Ishikawa (cell line): ENCODE measurements at regions not wholly inside any gene's neighbourhood (a gene's known extent, or its start where the extent isn't known, plus 50 kb on each side); places are given as distances from the start of the nearest gene placed in this dataset.

Experiments used
- CEBPB ChIP-seq: IDR thresholded peaks from 2 replicates; pipeline ENCODE4 v1.6.1; 2012
- CREB1 ChIP-seq: IDR thresholded peaks from 2 replicates; pipeline ENCODE4 v1.6.1; 2012; ENCODE audit warnings: low read depth
- EGR1 ChIP-seq: IDR thresholded peaks from 2 replicates; pipeline ENCODE4 v1.6.1; 2012
- EP300 ChIP-seq: IDR thresholded peaks from 2 replicates; pipeline ENCODE4 v1.6.1; 2012; ENCODE audit warnings: borderline replicate concordance
- FOXM1 ChIP-seq: IDR thresholded peaks from 2 replicates; pipeline ENCODE4 v1.6.1; 2012; ENCODE audit warnings: low read depth, borderline replicate concordance
- MAX ChIP-seq: IDR thresholded peaks from 2 replicates; pipeline ENCODE4 v1.6.1; 2012
- NFIC ChIP-seq: IDR thresholded peaks from 2 replicates; pipeline ENCODE4 v1.6.1; 2012
- RAD21 ChIP-seq: IDR thresholded peaks from 2 replicates; pipeline ENCODE4 v1.6.1; 2012; ENCODE audit warnings: low read depth
- REST ChIP-seq: IDR thresholded peaks from 2 replicates; pipeline ENCODE4 v1.6.1; 2012; ENCODE audit warnings: low read depth, mild to moderate bottlenecking
- TAF1 ChIP-seq: IDR thresholded peaks from 2 replicates; pipeline ENCODE4 v1.6.1; 2012; ENCODE audit warnings: low read depth, mild to moderate bottlenecking
- TCF12 ChIP-seq: IDR thresholded peaks from 2 replicates; pipeline ENCODE4 v1.6.1; 2012; ENCODE audit warnings: low read depth
- TEAD4 ChIP-seq: IDR thresholded peaks from 2 replicates; pipeline ENCODE4 v1.6.1; 2012
- USF1 ChIP-seq: IDR thresholded peaks from 2 replicates; pipeline ENCODE4 v1.6.1; 2012
- YY1 ChIP-seq: IDR thresholded peaks from 2 replicates; pipeline ENCODE4 v1.6.1; 2012; ENCODE audit warnings: low read depth
- ZBTB7A ChIP-seq: IDR thresholded peaks from 2 replicates; pipeline ENCODE4 v1.6.1; 2012; ENCODE audit warnings: low read depth

- no peak for TF ChIP-seq YY1
- no peak for TF ChIP-seq TCF12
- TF ChIP-seq RAD21 = no peak
- TF ChIP-seq MAX = no peak
- no peak for TF ChIP-seq CREB1
- TF ChIP-seq TEAD4 = no peak
- no peak for TF ChIP-seq EP300
- no peak for TF ChIP-seq EGR1
- TF ChIP-seq TAF1 = no peak
- TF ChIP-seq NFIC = no peak
- TF ChIP-seq USF1 = no peak
- no peak for TF ChIP-seq FOXM1
- TF ChIP-seq REST = no peak
- TF ChIP-seq ZBTB7A = no peak
- no peak for TF ChIP-seq CEBPB
Observed at GRCh38 chr2:57848723-57849122, 197.9 kb upstream of the VRK2 start.

GRCh38 chr2:57849843-57850242, 196.8 kb upstream of the VRK2 start:
- no peak for TF ChIP-seq TEAD4
- no peak for TF ChIP-seq ZBTB7A
- no peak for TF ChIP-seq MAX
- no peak for TF ChIP-seq CEBPB
- no peak for TF ChIP-seq NFIC
- no peak for TF ChIP-seq EP300

GRCh38 chr2:57850415-57851130, 196.0 kb upstream of the VRK2 start:
- no peak for TF ChIP-seq EP300
- TF ChIP-seq ZBTB7A = no peak
- no peak for TF ChIP-seq NFIC
- no peak for TF ChIP-seq CEBPB
- no peak for TF ChIP-seq TCF12
- no peak for TF ChIP-seq MAX
- TF ChIP-seq FOXM1 = no peak
- no peak for TF ChIP-seq YY1
- no peak for TF ChIP-seq USF1

- no peak for TF ChIP-seq EGR1
- TF ChIP-seq TEAD4 = no peak
- TF ChIP-seq USF1 = no peak
- no peak for TF ChIP-seq RAD21
- no peak for TF ChIP-seq TAF1
- TF ChIP-seq YY1 = no peak
- no peak for TF ChIP-seq MAX
- TF ChIP-seq EP300 = no peak
- TF ChIP-seq TCF12 = no peak
- no peak for TF ChIP-seq CREB1
- no peak for TF ChIP-seq FOXM1
Observed at GRCh38 chr2:57855212-57855611, 191.4 kb upstream of the VRK2 start.

- TF ChIP-seq USF1 (no peak), EGR1 (no peak)
Observed at GRCh38 chr2:57859755-57860154, 186.9 kb upstream of the VRK2 start.

GRCh38 chr2:57862153-57862552, 184.5 kb upstream of the VRK2 start:
- TF ChIP-seq FOXM1 (no peak), EP300 (no peak), TCF12 (no peak), MAX (no peak), NFIC (no peak), TEAD4 (no peak), YY1 (no peak), EGR1 (no peak), CEBPB (no peak), RAD21 (no peak)

GRCh38 chr2:57862727-57863126, 183.9 kb upstream of the VRK2 start:
- no peak for TF ChIP-seq CREB1
- no peak for TF ChIP-seq USF1
- no peak for TF ChIP-seq ZBTB7A
- no peak for TF ChIP-seq TAF1
- no peak for TF ChIP-seq EP300
- no peak for TF ChIP-seq REST
